GM12878 (cell line): ENCODE measurements at regions not wholly inside any gene's neighbourhood (a gene's known extent, or its start where the extent isn't known, plus 50 kb on each side); places are given as distances from the start of the nearest gene placed in this dataset.

ENCODE experiments used
- ATAC-seq: fragments of 200-7000 bp; cut with Tn5 transposase; 3 replicates; pipeline ENCODE4 v1.9.1; 2020; ENCODE audit warnings: mild to moderate bottlenecking, moderate library complexity
- BruUV-seq: library from RNA; stranded (reverse); fragments of 400-500 nt; replicated peaks from 2 replicates; lab custom pipeline; 2021; lab: Mats Ljungman, UMichigan
- CTCF ChIA-PET: fragments of 300-600 bp; sonication (Branson Sonifier 250); formaldehyde crosslinking; extraction: SDS; loops from one replicate; lab custom pipeline; 2021; ENCODE audit warnings: inconsistent platforms; lab: Yijun Ruan, JAX
- POLR2A ChIA-PET: fragments of 350-600 bp; formaldehyde crosslinking; extraction: SDS; loops from one replicate; lab custom pipeline; 2021; ENCODE audit warnings: inconsistent platforms; lab: Charles Lee
- RAD21 ChIA-PET: fragments of 300-600 bp; sonication (Branson Sonifier 250); formaldehyde crosslinking; loops from one replicate; lab custom pipeline; 2023; ENCODE audit warnings: antibody characterized with exemption; ENCODE audit not compliant: unreplicated experiment; lab: Charles Lee
- SMC1A ChIA-PET: fragments of 300-600 bp; sonication (Branson Sonifier 250); formaldehyde crosslinking; loops from one replicate; lab custom pipeline; 2023; ENCODE audit not compliant: unreplicated experiment, uncharacterized antibody; lab: Charles Lee
- DNase-seq: peaks from one replicate; pipeline ENCODE4 v3.0.0-alpha.2; 2011; ENCODE audit warnings: low read depth, low spot score
- FAIRE-seq: peaks from 3 replicates; lab custom pipeline; 2011; peaks lifted over from hg19 to GRCh38; lab: Jason Lieb, UNC
- H2AFZ ChIP-seq: 2 replicates; pipeline ENCODE4 v1.6.0; 2011; ENCODE audit warnings: low read depth, low read length, control low read depth; ENCODE audit not compliant: control insufficient read depth
- H3K27ac ChIP-seq: 2 replicates; pipeline ENCODE4 v1.5.1; 2011; ENCODE audit warnings: control low read depth; ENCODE audit not compliant: control insufficient read depth, insufficient read depth
- H3K27me3 ChIP-seq, 2 experiments: replicated peaks in 1 of 2; 2 replicates each; pipeline versions ENCODE4 v1.6.0 to v1.6.1; 2011; ENCODE audit warnings: low read length in 1 of 2; ENCODE audit not compliant: control insufficient read depth in 2 of 2, insufficient read depth in 2 of 2
- H3K36me3 ChIP-seq, 2 experiments: 2 replicates each; pipeline ENCODE4 v1.5.1; 2011; ENCODE audit warnings: low read length in 1 of 2; ENCODE audit not compliant: control insufficient read depth in 2 of 2, insufficient read depth in 2 of 2
- H3K4me1 ChIP-seq: 2 replicates; pipeline ENCODE4 v1.6.1; 2011; ENCODE audit warnings: mild to moderate bottlenecking, low read length, moderate library complexity, mixed read lengths; ENCODE audit not compliant: control insufficient read depth, insufficient read depth
- H3K4me2 ChIP-seq: 2 replicates; pipeline ENCODE4 v1.6.0; 2011; ENCODE audit warnings: control low read depth; ENCODE audit not compliant: control insufficient read depth, insufficient read depth
- H3K4me3 ChIP-seq: fragments of 200-600 bp; sonication (generic); 2 replicates; pipeline ENCODE4 v1.5.1; 2016
- H3K79me2 ChIP-seq: 2 replicates; pipeline ENCODE4 v1.6.0; 2011; ENCODE audit warnings: low read length; ENCODE audit not compliant: control insufficient read depth, insufficient read depth
- H3K9ac ChIP-seq: 2 replicates; pipeline ENCODE4 v1.8.0; 2011; ENCODE audit warnings: low read length, control low read depth, mixed read lengths; ENCODE audit not compliant: control insufficient read depth, insufficient read depth
- H3K9me3 ChIP-seq: replicated peaks from 3 replicates; pipeline ENCODE4 v1.5.1; 2011; ENCODE audit warnings: mild to moderate bottlenecking, low read length; ENCODE audit not compliant: control insufficient read depth, insufficient read depth
- H4K20me1 ChIP-seq: 2 replicates; pipeline ENCODE4 v1.6.0; 2011; ENCODE audit not compliant: control insufficient read depth, insufficient read depth
- BRCA1 ChIP-seq: IDR thresholded peaks from 2 replicates; pipeline ENCODE4 v1.6.1; 2011; ENCODE audit warnings: low read depth, low read length, improper control_type of control experiment
- E2F4 ChIP-seq: IDR thresholded peaks from 2 replicates; pipeline ENCODE4 v1.6.1; 2012; ENCODE audit warnings: low read depth, low read length, improper control_type of control experiment
- E2F8 ChIP-seq: fragments of 450-650 bp; IDR thresholded peaks from 2 replicates; pipeline ENCODE4 v1.6.1; 2018; ENCODE audit warnings: mild to moderate bottlenecking, low read depth, moderate library complexity; ENCODE audit not compliant: partially characterized antibody
- GABPA ChIP-seq: IDR thresholded peaks from 2 replicates; pipeline ENCODE4 v1.6.1; 2014; ENCODE audit warnings: antibody characterized with exemption, low read depth, mild to moderate bottlenecking, inconsistent platforms
- HDAC2 ChIP-seq: fragments of 200-600 bp; sonication (generic); IDR thresholded peaks from 2 replicates; pipeline ENCODE4 v1.6.1; 2017
- HDGF ChIP-seq: fragments of 450-650 bp; IDR thresholded peaks from 2 replicates; pipeline ENCODE4 v1.6.1; 2016; ENCODE audit warnings: antibody characterized with exemption
- JUNB ChIP-seq: IDR thresholded peaks from 2 replicates; pipeline ENCODE4 v1.6.1; 2016; ENCODE audit warnings: antibody characterized with exemption, mild to moderate bottlenecking
- KAT2A ChIP-seq: conservative IDR thresholded peaks from 2 replicates; pipeline ENCODE4 v1.6.1; 2011; ENCODE audit warnings: low read depth, low read length; ENCODE audit not compliant: control insufficient read depth
- KLF5 ChIP-seq: fragments of 450-650 bp; IDR thresholded peaks from 2 replicates; pipeline ENCODE4 v1.6.1; 2014; ENCODE audit warnings: mild to moderate bottlenecking; ENCODE audit not compliant: partially characterized antibody
- NBN ChIP-seq: fragments of 450-650 bp; IDR thresholded peaks from 2 replicates; pipeline ENCODE4 v1.6.1; 2016
- TCF12 ChIP-seq: IDR thresholded peaks from 2 replicates; pipeline ENCODE4 v1.6.1; 2011; ENCODE audit warnings: low read depth, mild to moderate bottlenecking, low read length
- ZSCAN29 ChIP-seq: fragments of 450-650 bp; IDR thresholded peaks from 2 replicates; pipeline ENCODE4 v1.6.1; 2017; ENCODE audit warnings: mild to moderate bottlenecking, moderate library complexity
- WGBS: methylation state at CpG from one replicate; pipeline ENCODE4 v1.1.6; 2016; ENCODE audit warnings: low lambda C conversion rate; ENCODE audit not compliant: insufficient replicate concordance, insufficient coverage; ENCODE audit errors: missing lambda C conversion rate; 5-methylcytosine and 5-hydroxymethylcytosine counted together
- in situ Hi-C: fragments of 300-500 bp; cut with MboI; formaldehyde crosslinking; loops from 9 replicates; pipeline ENCODE4 v1.14.3; 2018; ENCODE audit warnings: mixed read lengths
- intact Hi-C: fragments of 100-400 bp; cut with micrococcal nuclease; formaldehyde crosslinking; loops from one replicate; pipeline ENCODE4 v1.14.2; 2022; ENCODE audit not compliant: unreplicated experiment

DNA sequence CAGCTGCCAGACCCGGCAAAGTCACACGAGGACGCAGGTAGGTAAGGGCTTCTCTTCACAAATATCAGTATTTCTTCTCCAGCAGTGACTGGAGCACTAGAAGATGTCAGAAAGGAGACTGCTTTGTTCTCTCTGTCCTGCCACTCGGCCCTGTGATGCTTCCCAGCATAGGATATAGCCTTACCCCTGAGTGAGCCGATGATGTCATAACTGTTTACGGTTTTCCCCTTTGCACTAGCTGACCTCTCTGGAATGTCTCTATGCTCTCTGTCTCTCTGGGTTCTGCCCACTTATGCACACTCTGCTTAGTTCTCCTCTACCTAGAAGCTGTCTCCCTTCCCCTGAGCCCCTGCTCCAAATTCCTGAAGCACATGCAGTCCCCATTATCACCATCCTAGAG lies 167.5 kb upstream of the PODXL start (continued):
- TF ChIP-seq E2F8 (no peak), TCF12 (no peak), KAT2A (no peak)

DNA sequence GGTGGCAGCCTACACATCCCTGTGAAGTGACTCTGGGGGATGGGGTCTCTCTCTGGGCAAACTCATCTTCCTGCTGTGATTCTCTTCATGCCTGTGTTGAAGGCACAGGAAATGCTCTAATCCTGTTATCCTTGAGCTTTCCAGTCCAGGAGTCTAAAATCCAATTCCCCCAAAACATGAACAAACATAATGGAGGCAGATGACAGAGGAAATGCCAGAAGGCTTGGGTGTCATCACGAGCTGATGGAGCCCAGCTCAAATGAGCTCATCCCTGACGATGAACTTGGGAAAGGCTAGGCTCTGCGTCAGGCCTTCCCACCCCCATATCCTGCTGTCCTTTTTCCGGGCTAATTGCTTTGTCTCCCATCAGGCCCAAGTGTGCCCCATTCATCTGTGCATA lies 165.9 kb upstream of the PODXL start:
- SMC1A ChIA-PET: no interaction called here
- CTCF ChIA-PET: interaction anchor here (1.3 kb wide), 1 partner anchor 9 kb away, joined by 3 read pairs; no protein-coding TSS in a partner anchor

More for the DNA sequence above, 165.9 kb upstream of the PODXL start:
- no TSS peak for BruUV-seq
- Histone ChIP-seq H3K4me2 (no peak overlapping the region), H3K4me1 (no peaks in the 10 kb centered on the region), H3K79me2 (no peaks in the 10 kb centered on the region), H3K36me3 (no peaks in the 10 kb centered on the region), H3K27me3 (no peaks in the 10 kb centered on the region; a peak in 2 of 4 replicates), H2AFZ (no peak overlapping the region), H3K27ac (no peak overlapping the region), H3K4me3 (no peak overlapping the region), H4K20me1 (no peaks in the 10 kb centered on the region), H3K9ac (no peak overlapping the region), H3K9me3 (no peaks in the 10 kb centered on the region)
- intact Hi-C loops: no loop called here
- ChIA-PET RAD21 (no interaction called here), POLR2A (no interaction called here)
- in situ Hi-C loops: no loop called here
- no peak for FAIRE-seq
- WGBS: 9% methylated on average over 4 of the region's 4 CpGs
- TF ChIP-seq HDAC2 (no peak), JUNB (no peak), E2F4 (no peak), BRCA1 (no peak), NBN (no peak), ZSCAN29 (no peak), GABPA (no peak), HDGF (no peak), KLF5 (no peak)
- DNase-seq: no peak
- no peak for ATAC-seq
